ENCODE measurements at regions not wholly inside any gene's neighbourhood (a gene's known extent, or its start where the extent isn't known, plus 50 kb on each side); places are given as distances from the start of the nearest gene placed in this dataset.
"Not testable (repeated sequence)": the region's sequence is repeated elsewhere in the genome, so short reads cannot be mapped to it uniquely, and the experiment has no call there.

GRCh38 chr7:47188653-47189315 lies 393.1 kb downstream of the TNS3 start:
- Histone ChIP-seq H3K9me3 (ENCODE audit: control insufficient read depth, insufficient read depth, low read length) (no peaks in the 10 kb centered on the region), H3K4me1 (ENCODE audit: control insufficient read depth, insufficient read depth, low read length) (no peaks in the 10 kb centered on the region), H3K9ac (ENCODE audit: low read depth, low read length) (no peak overlapping the region), H3K4me3 (ENCODE audit: low read depth, low read length) (no peak overlapping the region), H3K36me3 (ENCODE audit: control insufficient read depth, insufficient read depth, low read length) (no peaks in the 10 kb centered on the region), H3K27me3 (ENCODE audit: control insufficient read depth, insufficient read depth, low read length) (no peaks in the 10 kb centered on the region)

- no peaks in the 10 kb centered on the region for H3K36me3 ChIP-seq (ENCODE audit: control insufficient read depth, insufficient read depth, low read length)
- H3K9me3 ChIP-seq (ENCODE audit: control insufficient read depth, insufficient read depth, low read length): no peaks in the 10 kb centered on the region
- H3K4me1 ChIP-seq (ENCODE audit: control insufficient read depth, insufficient read depth, low read length): no peaks in the 10 kb centered on the region
- no peaks in the 10 kb centered on the region for H3K27me3 ChIP-seq (ENCODE audit: control insufficient read depth, insufficient read depth, low read length)
- no peak overlapping the region for H3K9ac ChIP-seq (ENCODE audit: low read depth, low read length)
- no peak overlapping the region for H3K4me3 ChIP-seq (ENCODE audit: low read depth, low read length)
Measured at GRCh38 chr7:47188136-47188535, 393.8 kb downstream of the TNS3 start.

- Histone ChIP-seq H3K9ac (ENCODE audit: low read depth, low read length) (no peak overlapping the region), H3K4me1 (ENCODE audit: control insufficient read depth, insufficient read depth, low read length) (no peaks in the 10 kb centered on the region), H3K27me3 (ENCODE audit: control insufficient read depth, insufficient read depth, low read length) (no peaks in the 10 kb centered on the region), H3K36me3 (ENCODE audit: control insufficient read depth, insufficient read depth, low read length) (no peaks in the 10 kb centered on the region), H3K9me3 (ENCODE audit: control insufficient read depth, insufficient read depth, low read length) (no peaks in the 10 kb centered on the region), H3K4me3 (ENCODE audit: low read depth, low read length) (no peak overlapping the region)
Measured at GRCh38 chr7:47186316-47186715, 395.6 kb downstream of the TNS3 start.

- no peaks in the 10 kb centered on the region for H3K36me3 ChIP-seq (ENCODE audit: control insufficient read depth, insufficient read depth, low read length)
- H3K9me3 ChIP-seq (ENCODE audit: control insufficient read depth, insufficient read depth, low read length): no peaks in the 10 kb centered on the region
- no peak overlapping the region for H3K4me3 ChIP-seq (ENCODE audit: low read depth, low read length)
- H3K4me1 ChIP-seq (ENCODE audit: control insufficient read depth, insufficient read depth, low read length): no peaks in the 10 kb centered on the region
- no peak overlapping the region for H3K9ac ChIP-seq (ENCODE audit: low read depth, low read length)
- peaks cover under 1% of the 10 kb centered on the region for H3K27me3 ChIP-seq (ENCODE audit: control insufficient read depth, insufficient read depth, low read length)
Measured at GRCh38 chr7:47185839-47186238, 396.1 kb downstream of the TNS3 start.

GRCh38 chr7:47185170-47185569 lies 396.7 kb downstream of the TNS3 start:
- H3K9ac ChIP-seq (ENCODE audit: low read depth, low read length): no peak overlapping the region
- H3K36me3 ChIP-seq (ENCODE audit: control insufficient read depth, insufficient read depth, low read length): no peaks in the 10 kb centered on the region
- H3K9me3 ChIP-seq (ENCODE audit: control insufficient read depth, insufficient read depth, low read length): no peaks in the 10 kb centered on the region
- H3K4me1 ChIP-seq (ENCODE audit: control insufficient read depth, insufficient read depth, low read length): no peaks in the 10 kb centered on the region
- H3K4me3 ChIP-seq (ENCODE audit: low read depth, low read length): no peak overlapping the region
- peaks cover 3% of the 10 kb centered on the region for H3K27me3 ChIP-seq (ENCODE audit: control insufficient read depth, insufficient read depth, low read length)

GRCh38 chr7:47183862-47184590 lies 397.9 kb downstream of the TNS3 start:
- no peak overlapping the region for H3K4me3 ChIP-seq (ENCODE audit: low read depth, low read length)
- H3K9me3 ChIP-seq (ENCODE audit: control insufficient read depth, insufficient read depth, low read length): no peaks in the 10 kb centered on the region
- H3K4me1 ChIP-seq (ENCODE audit: control insufficient read depth, insufficient read depth, low read length): peaks cover 7% of the 10 kb centered on the region
- H3K9ac ChIP-seq (ENCODE audit: low read depth, low read length): no peak overlapping the region
- H3K36me3 ChIP-seq (ENCODE audit: control insufficient read depth, insufficient read depth, low read length): no peaks in the 10 kb centered on the region
- H3K27me3 ChIP-seq (ENCODE audit: control insufficient read depth, insufficient read depth, low read length): peaks cover 3% of the 10 kb centered on the region

GRCh38 chr7:47181746-47182361 lies 400.1 kb downstream of the TNS3 start:
- Histone ChIP-seq H3K4me1 (ENCODE audit: control insufficient read depth, insufficient read depth, low read length) (peaks cover 7% of the 10 kb centered on the region), H3K4me3 (ENCODE audit: low read depth, low read length) (no peak overlapping the region), H3K27me3 (ENCODE audit: control insufficient read depth, insufficient read depth, low read length) (peaks cover 3% of the 10 kb centered on the region), H3K36me3 (ENCODE audit: control insufficient read depth, insufficient read depth, low read length) (no peaks in the 10 kb centered on the region), H3K9me3 (ENCODE audit: control insufficient read depth, insufficient read depth, low read length) (no peaks in the 10 kb centered on the region), H3K9ac (ENCODE audit: low read depth, low read length) (no peak overlapping the region)

GRCh38 chr7:47180516-47180826 lies 401.4 kb downstream of the TNS3 start:
- Histone ChIP-seq H3K36me3 (ENCODE audit: control insufficient read depth, insufficient read depth, low read length) (no peaks in the 10 kb centered on the region), H3K27me3 (ENCODE audit: control insufficient read depth, insufficient read depth, low read length) (peaks cover 3% of the 10 kb centered on the region), H3K9me3 (ENCODE audit: control insufficient read depth, insufficient read depth, low read length) (no peaks in the 10 kb centered on the region), H3K9ac (ENCODE audit: low read depth, low read length) (no peak overlapping the region), H3K4me3 (ENCODE audit: low read depth, low read length) (no peak overlapping the region), H3K4me1 (ENCODE audit: control insufficient read depth, insufficient read depth, low read length) (peaks cover 7% of the 10 kb centered on the region)

- Histone ChIP-seq H3K9me3 (ENCODE audit: control insufficient read depth, insufficient read depth, low read length) (no peaks in the 10 kb centered on the region), H3K4me1 (ENCODE audit: control insufficient read depth, insufficient read depth, low read length) (peaks cover 7% of the 10 kb centered on the region), H3K36me3 (ENCODE audit: control insufficient read depth, insufficient read depth, low read length) (no peaks in the 10 kb centered on the region), H3K27me3 (ENCODE audit: control insufficient read depth, insufficient read depth, low read length) (peaks cover 3% of the 10 kb centered on the region), H3K9ac (ENCODE audit: low read depth, low read length) (no peak overlapping the region), H3K4me3 (ENCODE audit: low read depth, low read length) (no peak overlapping the region)
Measured at GRCh38 chr7:47179812-47180515, 401.9 kb downstream of the TNS3 start.

GRCh38 chr7:47172602-47173539 lies 409.0 kb downstream of the TNS3 start:
- not testable (repeated sequence) for H3K36me3 ChIP-seq (ENCODE audit: control insufficient read depth, insufficient read depth, low read length); H3K4me3 ChIP-seq (ENCODE audit: low read depth, low read length); H3K27me3 ChIP-seq (ENCODE audit: control insufficient read depth, insufficient read depth, low read length); H3K9ac ChIP-seq (ENCODE audit: low read depth, low read length); H3K4me1 ChIP-seq (ENCODE audit: control insufficient read depth, insufficient read depth, low read length); H3K9me3 ChIP-seq (ENCODE audit: control insufficient read depth, insufficient read depth, low read length)

- Histone ChIP-seq H3K4me3 (ENCODE audit: low read depth, low read length) (no peak overlapping the region), H3K9me3 (ENCODE audit: control insufficient read depth, insufficient read depth, low read length) (no peaks in the 10 kb centered on the region), H3K36me3 (ENCODE audit: control insufficient read depth, insufficient read depth, low read length) (no peaks in the 10 kb centered on the region), H3K27me3 (ENCODE audit: control insufficient read depth, insufficient read depth, low read length) (no peaks in the 10 kb centered on the region), H3K9ac (ENCODE audit: low read depth, low read length) (no peak overlapping the region), H3K4me1 (ENCODE audit: control insufficient read depth, insufficient read depth, low read length) (no peaks in the 10 kb centered on the region)
Measured at GRCh38 chr7:47170516-47170915, 411.4 kb downstream of the TNS3 start.
